ENCODE measurements at regions not wholly inside any gene's neighbourhood (a gene's known extent, or its start where the extent isn't known, plus 50 kb on each side); places are given as distances from the start of the nearest gene placed in this dataset.

GRCh38 chr5:88094906-88095496 is 173.6 kb downstream of the TMEM161B start (continued):
- TF ChIP-seq USF1 (IDR thresholded peaks at IDR 0.05; ENCODE audit: borderline replicate concordance, extremely low read length, insufficient read depth, low read depth, low read length) (no peak), MEF2A (IDR thresholded peaks at IDR 0.05; ENCODE audit: insufficient read depth, low read depth, low read length) (no peak), ZNF217 (IDR thresholded peaks at IDR 0.05) (no peak), IRF4 (IDR thresholded peaks at IDR 0.05; ENCODE audit: low read depth, low read length) (no peak), ATF7 (IDR thresholded peaks at IDR 0.05; ENCODE audit: low read depth) (no peak), NFIC (IDR thresholded peaks at IDR 0.05; ENCODE audit: low read depth, low read length) (no peak)

- no TSS peak for BruUV-seq (replicated peaks)
- Histone ChIP-seq H3K27me3 (replicated peaks in 1 of 2; ENCODE audit: control insufficient read depth in 2 of 2, insufficient read depth in 2 of 2, low read length in 1 of 2) (no peaks in the 10 kb centered on the region), H3K9ac (ENCODE audit: control insufficient read depth, insufficient read depth, low read length) (no peak overlapping the region), H3K9me3 (replicated peaks; ENCODE audit: control insufficient read depth, insufficient read depth, low read length) (no peaks in the 10 kb centered on the region), H2AFZ (ENCODE audit: control insufficient read depth, low read depth, low read length) (peak overlapping the region; percentile 12; the same call in 1 of the 2 replicates), H3K36me3 (ENCODE audit: control insufficient read depth in 2 of 2, insufficient read depth in 2 of 2, low read length in 1 of 2) (no peaks in the 10 kb centered on the region), H3K4me1 (ENCODE audit: control insufficient read depth, insufficient read depth, low read length) (no peaks in the 10 kb centered on the region), H3K4me2 (ENCODE audit: control insufficient read depth, insufficient read depth) (no peak overlapping the region), H4K20me1 (ENCODE audit: control insufficient read depth, insufficient read depth) (no peaks in the 10 kb centered on the region), H3K79me2 (ENCODE audit: control insufficient read depth, insufficient read depth, low read length) (no peaks in the 10 kb centered on the region), H3K27ac (ENCODE audit: control insufficient read depth, insufficient read depth) (no peak overlapping the region), H3K4me3 (no peak overlapping the region)
- ATAC-seq: no peak
- RAD21 ChIA-PET (ENCODE audit: unreplicated experiment): no interaction called here
- TF ChIP-seq EP300 (IDR thresholded peaks at IDR 0.05; ENCODE audit: borderline replicate concordance in 1 of 2, control insufficient read depth in 1 of 2, low read depth in 2 of 2, low read length in 2 of 2) (no peak), NRF1 (conservative IDR thresholded peaks at IDR 0.05; ENCODE audit: low read depth, low read length) (no peak), NR2C1 (IDR thresholded peaks at IDR 0.05) (no peak), SMC3 (IDR thresholded peaks at IDR 0.05; ENCODE audit: borderline replicate concordance, low read length) (no peak), CEBPB (IDR thresholded peaks at IDR 0.05; ENCODE audit: borderline replicate concordance in 1 of 2, low read depth in 2 of 2, low read length in 2 of 2) (no peak), NR2C2 (IDR thresholded peaks at IDR 0.05; ENCODE audit: borderline replicate concordance, control insufficient read depth, insufficient read length, low read depth) (no peak), MXI1 (IDR thresholded peaks at IDR 0.05; ENCODE audit: low read depth, low read length) (no peak), ZZZ3 (IDR thresholded peaks at IDR 0.05; ENCODE audit: control insufficient read depth, insufficient read length, low read depth) (no peak), STAT1 (conservative IDR thresholded peaks at IDR 0.05) (no peak), CBFB (IDR thresholded peaks at IDR 0.05; ENCODE audit: low read depth) (no peak), CBX5 (IDR thresholded peaks at IDR 0.05; ENCODE audit: low read depth) (no peak), EGR1 (IDR thresholded peaks at IDR 0.05; ENCODE audit: borderline replicate concordance in 1 of 2, low read depth in 2 of 2, low read length in 2 of 2) (no peak)
- DNase-seq (ENCODE audit: low read depth, low spot score): no peak
- SMC1A ChIA-PET (ENCODE audit: uncharacterized antibody, unreplicated experiment): no interaction called here
- no peak for FAIRE-seq
- 33% methylated on average over 3 of the region's 3 CpGs for WGBS (ENCODE audit: insufficient coverage, insufficient replicate concordance, low lambda C conversion rate, missing lambda C conversion rate)
- intact Hi-C loops (cut with micrococcal nuclease; ENCODE audit: unreplicated experiment): no loop called here
- POLR2A ChIA-PET: no interaction called here
- CTCF ChIA-PET: no interaction called here
- in situ Hi-C loops (cut with MboI): no loop called here
Measured at GRCh38 chr5:88094403-88094802, 174.2 kb downstream of the TMEM161B start.

Data from GM12878 (cell line).